CD4-positive, alpha-beta T cell treated with Interleukin-2 at 100 ng/mL for 4 hours (primary cell): ENCODE measurements at regions not wholly inside any gene's neighbourhood (a gene's known extent, or its start where the extent isn't known, plus 50 kb on each side); places are given as distances from the start of the nearest gene placed in this dataset.
"Not testable (repeated sequence)": the region's sequence is repeated elsewhere in the genome, so short reads cannot be mapped to it uniquely, and the experiment has no call there.

Source experiments
- DNase-seq: peaks from one replicate; pipeline ENCODE4 v3.0.0-alpha.2; 2020; ENCODE audit warnings: low spot score

DNA sequence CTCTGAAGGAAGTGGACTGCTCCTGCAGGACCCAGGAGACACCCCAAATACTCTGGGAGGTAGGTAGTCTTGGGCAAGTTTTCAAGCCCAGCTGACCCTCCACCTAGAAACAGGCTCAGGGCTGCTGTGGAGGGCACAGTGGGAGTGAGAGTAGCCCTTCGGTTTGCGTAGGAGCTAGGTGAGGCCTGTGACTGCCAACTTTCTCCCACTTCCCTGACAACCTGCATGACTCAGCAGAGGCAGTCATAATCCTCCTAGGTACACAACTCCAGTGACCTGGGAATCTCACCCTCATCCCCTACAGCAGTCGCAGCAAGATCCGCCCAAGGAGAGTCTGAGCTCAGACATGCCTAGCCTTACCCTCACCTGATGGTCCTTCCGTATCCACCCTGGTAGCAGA is 439.1 kb downstream of the CNTNAP4 start:
- not testable (repeated sequence) for DNase-seq

DNA sequence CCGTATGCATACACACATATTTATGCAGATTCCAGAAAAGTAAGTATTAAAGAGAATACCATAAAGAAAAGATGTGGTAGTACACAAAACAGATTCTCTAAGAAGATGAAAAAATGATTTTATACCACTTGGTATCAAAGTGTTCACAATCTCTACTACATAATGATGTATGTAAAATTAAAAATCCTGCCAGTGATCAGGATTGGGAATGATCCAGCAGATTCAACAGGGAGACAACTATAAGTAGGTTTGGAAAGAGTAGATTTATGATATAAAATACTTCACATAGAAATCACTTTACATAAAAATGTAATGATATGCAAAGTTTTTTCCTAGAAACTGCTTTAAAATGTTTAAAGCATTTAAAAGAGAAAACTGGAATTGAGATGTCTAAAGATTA is 447.0 kb downstream of the CNTNAP4 start:
- no peak for DNase-seq

DNA sequence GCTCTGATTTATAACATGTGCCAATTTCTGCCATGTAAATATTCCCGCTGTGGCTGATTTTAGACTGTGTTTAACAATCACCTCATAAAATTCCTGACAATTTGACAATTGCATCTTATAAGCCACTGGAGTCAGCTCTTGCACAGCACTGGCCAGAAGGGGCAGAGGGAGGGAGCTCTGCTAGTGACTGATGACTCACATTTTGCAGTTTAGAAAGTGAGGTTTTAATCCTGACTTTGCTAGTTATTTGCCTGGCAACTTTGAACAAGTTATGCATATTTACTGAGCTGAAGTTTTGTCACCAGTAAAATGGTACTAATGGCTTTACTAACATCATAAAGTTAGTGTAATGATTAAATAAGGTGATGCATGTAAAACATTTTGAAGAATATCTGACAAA is 452.3 kb downstream of the CNTNAP4 start:
- DNase-seq, result no peak

DNA sequence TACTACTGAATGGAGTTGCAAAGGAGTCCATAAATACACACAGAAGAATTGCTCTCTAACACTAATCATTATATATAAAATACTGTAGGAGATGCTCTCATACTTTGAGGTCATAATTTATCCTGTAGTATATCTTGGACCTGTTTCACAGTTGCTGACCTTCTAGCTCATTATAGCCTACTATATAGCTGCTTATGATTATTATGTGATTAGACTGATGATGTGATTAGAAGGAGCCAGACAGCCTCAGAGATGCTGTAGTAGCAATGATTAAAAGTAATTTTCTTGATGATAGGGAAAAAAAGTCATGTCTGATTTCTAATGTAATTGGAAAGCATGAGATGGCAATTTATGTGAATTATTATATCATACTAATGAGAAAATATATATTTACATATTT is 455.7 kb downstream of the CNTNAP4 start:
- DNase-seq, result no peak

DNA sequence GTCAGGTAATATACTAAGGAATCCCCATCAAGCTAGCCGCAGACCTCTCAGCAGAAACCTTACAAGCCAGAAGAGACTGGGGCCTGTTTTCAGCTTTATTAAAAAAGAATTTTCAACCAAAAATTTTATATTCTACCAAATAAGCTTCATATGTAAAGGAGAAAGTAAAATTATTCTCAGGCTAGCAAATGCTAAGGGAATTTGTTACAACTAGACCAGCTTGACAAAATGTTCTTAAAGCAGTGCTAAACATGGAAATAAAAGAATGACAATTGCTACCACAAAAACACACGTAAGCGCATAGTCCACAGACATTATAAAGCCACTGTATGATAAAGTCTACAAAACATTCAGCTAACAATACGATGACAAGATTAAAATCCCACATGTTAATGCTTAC is 449.4 kb upstream of the MON1B start:
- DNase-seq, result no peak

DNA sequence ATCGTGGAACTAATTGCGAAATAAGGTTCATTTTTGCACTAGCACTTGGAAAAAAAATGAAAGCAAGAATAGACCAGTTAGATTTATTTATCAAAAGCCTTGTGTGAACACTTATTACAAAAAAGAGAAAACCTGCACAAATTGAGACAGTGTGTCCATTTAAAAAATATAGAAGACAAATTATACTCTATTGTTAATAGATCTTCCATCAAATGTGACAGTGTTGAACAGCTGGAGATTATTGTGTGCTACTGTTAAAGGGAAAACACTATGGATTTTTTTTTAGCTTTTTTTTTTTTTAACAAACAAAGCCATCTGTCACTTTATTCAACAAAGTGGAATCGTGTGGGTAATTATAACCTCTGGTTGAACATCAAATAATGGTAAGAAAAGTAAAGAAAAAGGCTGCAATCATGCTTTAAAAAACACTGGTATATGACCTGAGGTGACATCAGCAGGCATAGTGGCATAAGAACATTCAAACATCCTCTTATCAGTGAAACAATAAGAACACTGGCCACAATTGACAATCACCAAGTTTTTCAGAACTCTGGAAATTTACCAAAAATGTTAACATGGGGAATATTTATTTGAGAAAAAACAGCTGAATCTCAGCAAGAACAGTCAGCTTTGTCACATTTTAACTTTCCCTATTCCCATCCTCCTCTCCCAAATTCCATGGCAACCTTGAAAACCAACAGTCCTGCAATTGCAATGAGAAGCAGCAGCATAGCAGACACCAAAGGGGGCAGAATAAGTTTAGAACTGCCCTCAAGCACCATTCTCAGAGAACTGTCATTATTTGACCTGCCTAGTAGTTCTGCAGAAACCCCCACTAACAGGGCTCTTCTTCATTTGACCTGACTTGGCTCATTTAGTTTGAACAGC is 442.3 kb upstream of the MON1B start:
- DNase-seq, result no peak

DNA sequence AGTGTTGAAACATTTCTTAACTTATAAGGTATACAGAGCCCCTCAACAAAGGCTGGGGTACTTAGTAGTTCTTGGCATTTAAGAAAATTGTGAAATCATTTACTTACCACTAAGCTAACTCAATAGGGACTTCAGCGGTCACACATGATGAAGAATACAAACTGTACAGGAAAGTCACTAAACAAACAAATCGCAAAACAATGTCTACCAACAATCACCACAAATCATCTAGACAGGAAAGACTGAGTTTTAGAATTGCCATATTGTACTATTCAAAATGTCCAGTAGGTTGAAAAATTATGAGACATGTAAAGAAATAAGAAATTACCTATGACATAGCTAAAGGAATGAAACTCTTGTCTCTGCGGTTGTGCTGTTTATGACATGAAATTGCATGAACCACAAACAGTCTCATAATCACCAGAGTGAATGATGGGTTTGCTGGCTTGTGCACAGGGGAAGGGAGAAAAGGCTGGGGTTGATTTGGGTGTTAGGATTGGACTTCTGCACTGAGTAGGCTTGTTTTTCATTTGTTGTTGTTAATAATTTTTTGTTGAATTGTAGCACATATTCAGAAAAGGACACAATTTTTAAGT is 441.1 kb upstream of the MON1B start:
- DNase-seq, result no peak

DNA sequence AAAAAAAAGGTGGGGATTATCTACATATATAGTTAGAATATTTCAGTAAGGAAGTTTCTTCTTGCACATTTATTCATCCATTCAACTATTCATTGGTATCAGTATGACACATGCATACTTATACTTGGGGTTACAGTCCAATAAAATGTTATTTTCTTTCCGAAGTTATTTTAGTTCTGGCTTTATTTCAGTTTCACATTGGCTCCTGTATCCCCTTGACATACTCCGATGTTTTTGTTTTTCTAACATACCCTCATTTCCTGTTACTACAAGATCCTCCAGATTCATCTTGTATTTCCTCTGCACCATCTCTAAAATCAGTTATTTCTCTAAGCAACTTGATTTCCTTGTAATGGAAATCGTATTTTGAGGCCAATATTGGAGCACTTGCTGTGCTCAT is 435.5 kb upstream of the MON1B start:
- DNase-seq, result no peak

DNA sequence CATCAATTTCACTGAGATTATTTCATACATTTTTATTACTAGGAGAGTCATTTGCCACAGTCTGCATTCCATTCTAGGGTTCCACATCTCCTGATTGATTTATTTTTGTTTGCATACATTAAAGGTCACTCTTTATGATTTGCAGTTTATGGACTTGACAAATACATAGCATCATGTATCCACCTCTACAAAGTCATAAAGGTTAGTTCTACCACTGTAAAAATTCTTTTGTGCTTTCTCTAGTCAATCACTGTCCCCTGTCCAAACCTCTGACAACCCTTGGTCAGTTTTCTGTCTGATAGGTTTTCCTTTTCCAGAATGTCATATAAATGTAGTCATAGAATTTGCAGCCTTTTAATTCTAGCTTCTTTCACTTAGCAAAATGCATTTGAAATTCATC is 434.6 kb upstream of the MON1B start:
- DNase-seq, result no peak

DNA sequence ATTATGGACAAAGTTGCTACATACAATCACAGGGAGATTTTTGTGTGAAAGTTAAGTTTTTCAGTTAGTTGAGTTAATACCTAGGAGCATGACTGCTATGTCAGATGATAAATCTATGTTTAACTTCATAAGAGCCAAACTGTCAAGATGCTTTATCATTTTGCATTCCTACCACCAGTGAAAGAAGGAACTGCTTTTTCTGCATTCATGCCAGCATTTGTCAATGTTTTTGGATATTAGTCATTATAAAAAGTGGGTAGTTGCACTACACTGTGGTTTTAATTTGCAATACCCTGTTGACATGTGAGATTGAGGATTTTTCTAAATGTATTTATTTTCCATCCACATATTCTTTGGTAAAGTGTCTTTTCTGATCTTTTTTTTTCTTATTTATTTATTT is 434.0 kb upstream of the MON1B start:
- no peak for DNase-seq

DNA sequence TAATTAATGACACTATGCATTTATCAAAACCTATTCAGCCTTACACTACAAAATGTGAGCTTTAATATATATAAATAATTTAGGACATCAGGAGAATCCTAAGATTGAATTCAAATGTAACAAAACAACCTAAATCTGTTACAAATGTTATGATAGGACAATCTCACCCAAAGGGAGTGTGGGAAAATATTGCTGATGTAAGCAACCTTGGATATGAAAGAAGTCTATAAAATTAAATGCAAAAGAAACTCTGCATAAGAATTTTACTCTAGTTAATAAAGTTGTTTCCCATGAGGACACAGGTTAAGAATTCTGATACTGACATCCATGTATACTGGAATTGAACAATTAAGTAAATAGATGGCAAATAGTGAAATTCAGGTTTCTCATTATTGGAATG is 424.5 kb upstream of the MON1B start:
- no peak for DNase-seq

DNA sequence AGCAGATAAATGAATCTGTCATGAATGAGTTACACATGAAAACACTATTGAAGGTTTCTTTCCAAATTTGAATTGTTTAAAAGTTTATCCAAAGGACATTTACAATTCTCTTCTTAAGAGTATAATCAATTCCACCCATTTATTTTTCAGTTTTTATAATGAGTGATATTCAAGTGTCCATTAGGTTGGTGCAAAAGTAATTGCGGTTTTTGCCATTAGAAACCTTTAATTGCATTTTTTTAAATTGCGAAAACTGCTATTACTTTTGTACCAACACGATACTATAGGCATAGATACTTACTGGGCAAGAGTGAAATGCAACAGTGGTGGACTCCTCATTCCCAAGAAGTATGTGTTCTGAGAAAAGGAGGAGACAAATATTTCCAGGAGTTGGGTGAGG is 422.7 kb upstream of the MON1B start:
- DNase-seq, result no peak

DNA sequence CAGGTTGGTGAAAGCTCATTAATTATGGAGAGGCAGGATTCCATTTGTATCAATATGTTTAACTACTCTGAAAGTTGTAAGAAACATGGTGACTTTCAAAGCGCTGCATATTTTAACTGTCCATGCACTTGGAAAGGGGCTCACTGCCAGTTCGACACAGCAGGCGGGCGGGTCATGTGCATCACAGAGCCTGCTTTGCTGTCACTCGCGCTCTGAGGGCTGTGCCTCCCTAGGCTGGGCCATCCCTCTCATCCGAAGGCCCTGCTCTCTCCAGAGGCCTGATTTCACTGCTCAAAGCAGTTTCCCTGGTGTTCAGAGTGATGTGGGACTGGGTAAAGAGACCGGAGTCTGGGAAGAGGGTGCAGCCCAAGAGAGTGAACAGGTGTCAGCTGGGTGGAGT is 422.0 kb upstream of the MON1B start:
- DNase-seq, result no peak

DNA sequence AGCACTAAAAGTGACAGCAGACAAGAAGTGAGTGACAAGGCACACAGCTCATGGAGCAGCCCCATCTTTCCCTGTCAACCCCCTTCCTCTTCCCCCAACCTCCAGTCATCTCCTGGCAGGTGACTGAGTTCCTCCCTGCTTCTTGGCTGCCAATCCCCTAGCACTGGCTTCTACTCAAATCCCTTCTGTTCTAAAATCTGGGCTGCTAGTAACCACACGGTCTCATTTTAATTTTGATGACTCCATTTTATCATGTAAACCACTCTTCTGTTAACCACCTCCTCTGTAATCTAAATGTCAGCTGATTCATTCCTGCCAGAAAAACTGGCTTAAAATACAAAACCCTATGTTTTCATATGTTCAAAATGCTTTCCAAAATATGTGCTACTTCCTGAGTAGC is 419.8 kb upstream of the MON1B start:
- no peak for DNase-seq

DNA sequence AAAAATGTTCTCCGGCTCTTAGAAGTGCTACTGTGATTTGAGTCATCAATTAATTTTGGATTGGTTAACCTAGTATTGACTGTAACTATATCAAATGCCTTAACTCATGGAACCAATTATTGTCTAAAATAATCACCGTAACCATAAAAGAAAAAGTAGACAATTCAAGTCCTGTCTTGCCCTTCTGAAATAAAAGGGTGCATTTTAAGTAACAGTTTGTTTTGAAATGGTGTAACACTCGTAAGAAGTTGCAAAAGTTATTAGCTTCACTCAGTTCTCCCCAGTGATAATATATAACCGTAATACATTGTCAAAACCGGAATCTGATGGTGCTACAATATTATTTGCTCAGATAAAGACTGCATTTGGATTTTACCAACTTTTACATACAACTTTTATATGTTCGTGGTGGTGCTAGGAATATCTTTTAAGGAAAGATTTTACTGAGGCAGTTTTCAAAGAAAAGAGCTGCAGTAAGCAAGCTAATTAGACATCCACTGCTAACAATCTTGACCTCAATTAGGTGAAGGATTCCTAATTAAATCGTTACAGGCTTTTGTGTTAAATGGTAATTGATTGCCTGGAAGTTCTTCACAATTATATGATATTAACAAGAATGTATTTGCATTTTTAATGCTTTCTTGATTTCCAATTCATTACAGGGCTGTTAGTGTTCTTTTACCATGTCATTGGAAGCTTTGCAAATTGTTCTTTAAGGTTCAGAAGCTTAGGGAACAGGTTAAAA is 413.1 kb upstream of the MON1B start:
- DNase-seq, result no peak

DNA sequence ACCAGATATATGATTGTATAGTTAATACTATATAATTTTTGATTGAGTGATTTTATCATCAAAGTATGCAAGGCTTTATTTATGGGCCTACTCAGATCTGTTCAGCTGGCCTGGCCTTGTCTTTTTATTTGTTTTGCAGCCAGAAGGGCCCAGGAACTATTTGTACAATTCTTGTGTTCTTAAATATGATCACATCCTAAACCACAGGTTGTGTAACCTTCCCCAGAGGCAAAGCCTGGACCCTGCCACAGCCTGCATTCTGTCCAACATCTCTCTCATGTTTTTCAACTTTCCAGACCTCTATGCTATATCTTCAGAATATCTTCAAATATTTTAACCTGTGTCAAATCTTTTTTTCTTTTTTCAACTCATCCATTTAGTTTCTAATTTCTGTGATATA is 410.4 kb upstream of the MON1B start:
- no peak for DNase-seq

DNA sequence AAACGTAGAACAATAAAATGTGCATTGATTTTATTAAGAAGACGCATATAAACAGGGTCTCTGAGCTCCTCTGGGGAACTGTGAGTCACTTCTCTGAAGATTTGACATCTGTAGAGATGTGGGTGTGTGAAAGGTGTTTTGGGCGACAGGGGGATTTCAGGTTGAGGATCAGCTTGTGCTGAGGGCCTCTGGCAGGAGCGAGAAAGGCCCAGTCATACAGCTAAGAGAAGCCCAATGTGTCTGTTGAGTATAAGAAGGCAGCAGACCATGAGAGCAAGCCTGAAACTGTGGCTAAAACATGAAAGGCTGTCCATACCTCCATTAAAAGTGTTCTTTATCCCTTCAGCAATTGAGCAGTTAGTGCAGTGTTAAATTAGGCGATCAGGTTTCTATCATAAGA is 406.5 kb upstream of the MON1B start:
- DNase-seq, result no peak

DNA sequence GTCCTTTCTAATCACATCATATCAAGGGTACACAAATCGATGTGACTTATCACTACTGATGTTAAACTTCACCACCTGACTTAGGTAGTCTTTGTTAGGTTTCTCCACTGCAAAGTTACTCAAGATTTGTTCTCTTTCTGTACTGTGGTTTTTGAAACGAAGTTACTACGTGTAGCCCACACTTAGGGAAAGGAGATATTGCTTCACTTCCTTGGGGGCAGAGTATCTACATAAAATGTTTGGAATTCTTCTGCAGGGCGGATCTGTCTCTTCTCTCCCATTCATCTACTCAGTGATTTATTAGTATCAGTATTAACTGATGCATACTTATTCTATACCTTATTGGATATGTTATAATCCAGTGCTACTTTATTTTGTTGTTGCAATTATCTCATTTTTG is 403.6 kb upstream of the MON1B start:
- DNase-seq, result no peak

DNA sequence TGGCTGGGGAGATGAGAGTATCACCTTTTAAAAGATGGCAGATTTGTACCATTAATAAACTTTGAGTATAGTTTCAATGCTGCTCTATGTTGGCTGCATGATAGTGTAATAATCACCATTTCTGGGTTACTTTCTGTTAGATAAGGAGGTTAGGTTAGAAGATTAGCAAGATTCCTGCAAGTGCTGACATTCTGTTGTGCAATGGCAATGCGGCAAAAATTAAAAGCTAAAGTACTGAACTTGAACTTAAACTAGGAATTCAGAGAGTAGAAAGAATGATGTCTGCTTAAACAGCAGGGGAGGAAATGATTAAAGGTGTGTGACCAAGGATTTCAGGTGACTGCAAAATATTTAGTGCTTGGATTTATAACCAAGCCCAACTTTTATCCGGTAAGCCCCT is 399.8 kb upstream of the MON1B start:
- DNase-seq, result no peak

DNA sequence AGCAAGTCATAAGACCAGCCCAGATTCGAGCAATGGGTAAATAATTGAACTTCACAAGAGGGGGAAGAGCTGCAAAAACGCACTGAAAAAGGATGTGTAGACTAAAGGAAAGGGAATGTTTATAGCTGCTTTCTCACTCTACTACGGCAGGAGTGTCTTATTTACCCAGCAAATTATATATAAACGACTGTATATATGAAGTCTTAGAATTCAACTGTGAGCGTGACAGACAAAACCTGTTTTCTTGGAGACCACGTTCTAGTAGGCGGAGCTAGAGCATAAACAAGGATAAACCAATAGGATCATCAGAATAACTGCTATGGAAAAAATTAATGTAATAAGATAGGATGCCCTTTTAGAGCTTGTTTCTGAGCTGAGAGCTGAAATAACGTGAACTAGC is 394.6 kb upstream of the MON1B start:
- no peak for DNase-seq

DNA sequence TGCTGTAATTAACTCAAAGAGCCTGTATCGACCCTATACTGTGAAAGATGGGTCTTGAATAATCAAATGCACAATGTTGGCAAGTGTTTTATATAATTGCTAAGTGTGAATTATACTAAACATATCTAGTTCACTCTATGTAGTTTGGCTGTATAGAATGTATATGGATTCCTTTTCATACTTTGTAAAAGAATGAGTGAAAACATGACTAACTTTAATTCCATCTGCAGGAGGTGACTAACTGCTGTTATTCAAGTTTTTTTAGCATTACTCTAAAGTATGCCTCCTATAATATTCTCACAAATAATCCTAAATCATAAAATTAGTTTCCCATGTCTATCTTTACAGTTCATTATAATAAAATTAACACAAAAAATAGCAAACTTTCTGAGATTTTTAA is 394.0 kb upstream of the MON1B start:
- DNase-seq, result no peak

DNA sequence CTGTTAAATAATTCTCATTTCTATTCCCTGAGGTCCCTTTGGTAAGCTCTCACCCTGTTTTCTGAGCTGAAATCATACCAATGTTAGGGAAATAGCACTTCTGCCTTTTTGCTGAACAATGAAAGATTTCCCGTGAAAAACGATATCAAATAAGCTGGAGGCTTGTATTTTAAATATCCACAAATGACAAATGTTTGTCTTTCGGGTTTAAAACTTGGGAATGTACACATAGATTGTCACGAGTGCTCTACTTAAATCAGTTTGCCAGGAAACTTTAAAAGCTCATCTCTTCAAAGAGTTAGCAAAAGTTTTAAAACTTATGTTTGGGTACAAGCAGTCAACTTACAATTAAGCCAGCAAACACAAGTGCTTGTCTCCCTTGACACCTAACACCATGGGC is 393.5 kb upstream of the MON1B start:
- DNase-seq, result no peak

DNA sequence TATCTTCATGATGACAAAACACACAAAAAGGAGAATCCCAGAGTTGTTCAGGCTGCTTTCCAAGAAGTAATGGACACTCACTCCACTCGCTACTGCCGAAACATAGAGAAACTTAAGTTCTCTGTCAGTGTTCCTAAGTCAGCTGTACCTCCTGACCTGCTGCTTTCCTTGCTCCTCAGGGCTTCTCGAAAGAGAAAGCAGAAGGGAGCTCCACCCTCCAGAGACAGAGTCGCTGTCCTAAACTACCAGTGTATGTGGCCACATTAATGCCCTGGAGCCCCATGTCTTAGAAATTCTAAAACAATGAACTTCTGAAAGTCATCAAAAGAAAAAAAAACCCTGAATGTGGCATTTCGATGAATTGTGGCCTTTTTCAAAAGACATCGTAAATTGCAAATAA is 390.8 kb upstream of the MON1B start:
- no peak for DNase-seq
